Amygdala (tissue), 56 donors: ENCODE measurements at regions not wholly inside any gene's neighbourhood (a gene's known extent, or its start where the extent isn't known, plus 50 kb on each side); places are given as distances from the start of the nearest gene placed in this dataset.
"Not testable (repeated sequence)": the region's sequence is repeated elsewhere in the genome, so short reads cannot be mapped to it uniquely, and the experiment has no call there.

ENCODE experiments used
- DNase-seq, 56 donors: peaks; one replicate each; lab custom pipeline; 2025; lab: John Stamatoyannopoulos, UW

GRCh38 chr1:227417756-227418480 lies 99.6 kb upstream of the CDC42BPA start:
- DNase-seq, result no peak

- DNase-seq, result no peak
These were observed 98.0 kb upstream of the CDC42BPA start for GRCh38 chr1:227416156-227416830.

DNA sequence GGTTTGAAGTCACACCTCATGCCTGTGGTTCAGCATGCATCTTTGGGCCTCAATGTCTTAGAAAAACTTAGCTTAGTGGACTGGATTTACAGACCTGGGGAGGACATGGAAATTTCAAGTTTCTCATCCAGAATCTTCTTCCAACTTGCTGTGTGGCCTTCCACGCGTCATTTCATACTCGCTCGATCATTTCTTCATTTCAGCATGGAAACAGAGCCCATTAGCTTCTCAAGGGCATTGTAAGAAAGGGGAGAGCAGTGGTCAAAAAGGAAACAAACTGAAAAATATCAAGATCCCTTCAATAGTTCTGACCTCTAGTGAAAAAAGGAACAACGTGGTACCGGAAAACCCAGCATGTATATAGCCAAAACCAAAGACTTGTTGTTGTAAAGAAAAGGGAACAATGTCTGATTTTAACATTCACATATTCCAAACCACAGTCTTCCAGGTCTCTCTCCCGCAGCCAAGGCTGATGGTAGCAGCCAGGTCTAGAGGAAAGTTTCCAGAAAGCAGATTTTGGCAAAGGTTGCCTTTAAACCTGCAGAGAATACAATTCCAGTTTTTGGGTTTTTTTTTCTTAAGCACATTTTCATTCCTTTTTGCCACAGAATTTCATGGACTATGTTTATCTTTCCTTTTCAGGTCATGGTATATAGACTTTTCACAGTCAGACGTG lies 97.0 kb upstream of the CDC42BPA start:
- no peak for DNase-seq

- DNase-seq, result no peak
These were observed 92.8 kb upstream of the CDC42BPA start for GRCh38 chr1:227411066-227411465.

GRCh38 chr1:227406332-227406731 lies 88.0 kb upstream of the CDC42BPA start:
- not testable (repeated sequence) for DNase-seq

GRCh38 chr1:227403535-227403934 lies 85.2 kb upstream of the CDC42BPA start:
- DNase-seq, result no peak

GRCh38 chr1:227401562-227402342 lies 83.5 kb upstream of the CDC42BPA start:
- DNase-seq, result no peak

GRCh38 chr1:227399152-227399730 lies 80.9 kb upstream of the CDC42BPA start:
- no peak for DNase-seq

DNA sequence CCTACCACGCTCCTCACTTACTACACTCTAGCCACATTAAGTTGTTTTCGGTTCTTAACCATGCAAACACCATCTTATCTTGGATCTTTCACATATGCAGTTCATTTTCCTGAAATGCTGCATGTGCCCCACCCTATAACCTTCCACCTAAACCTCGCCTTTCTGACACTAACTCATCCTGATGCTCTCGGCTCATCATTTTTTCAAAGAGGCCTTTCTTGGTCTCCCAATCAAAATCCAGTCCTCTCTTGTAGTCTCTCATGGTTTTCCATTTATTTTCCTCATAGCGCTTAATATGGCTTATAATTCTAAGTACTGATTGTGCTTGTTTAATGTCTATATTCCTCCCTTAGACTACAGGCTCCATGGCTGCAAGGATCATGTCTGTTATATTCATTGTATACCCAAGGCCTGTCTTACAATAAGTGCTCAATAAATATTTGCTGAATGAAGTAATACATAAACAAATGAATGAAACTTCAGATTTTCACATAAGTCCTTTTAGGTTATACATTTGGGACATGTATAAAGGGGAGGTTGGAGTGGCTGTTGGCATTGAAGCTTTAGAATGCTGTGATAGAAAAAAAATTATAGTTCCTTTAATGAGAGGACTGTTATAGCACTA lies 79.2 kb upstream of the CDC42BPA start:
- DNase-seq, result no peak

- DNase-seq, result no peak
These were observed 78.5 kb upstream of the CDC42BPA start for GRCh38 chr1:227396539-227397353.

GRCh38 chr1:227395426-227396028 lies 77.2 kb upstream of the CDC42BPA start:
- DNase-seq, result no peak

- no peak for DNase-seq
These were observed 74.9 kb upstream of the CDC42BPA start for GRCh38 chr1:227392984-227393764.

DNA sequence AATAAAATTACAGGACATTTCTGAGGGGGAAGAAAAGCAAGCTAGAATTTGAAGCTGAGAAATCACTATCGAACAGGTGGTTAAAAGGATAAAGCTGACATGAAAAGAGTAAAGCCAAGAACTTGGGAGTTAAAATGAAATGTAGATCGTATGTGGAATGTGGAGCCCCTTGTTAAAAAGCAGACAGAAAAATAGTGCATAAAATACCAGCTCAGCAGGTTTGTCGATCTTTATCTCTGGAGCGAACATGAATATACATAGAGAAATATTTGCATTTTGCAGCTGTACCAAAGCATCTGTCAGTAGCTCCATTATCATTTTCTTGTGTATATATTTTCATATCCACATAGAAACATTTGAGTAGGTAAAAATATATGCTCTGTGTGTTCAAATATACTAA lies 73.6 kb upstream of the CDC42BPA start:
- DNase-seq, result no peak

- no peak for DNase-seq
These were observed 72.9 kb upstream of the CDC42BPA start for GRCh38 chr1:227391211-227391610.

DNA sequence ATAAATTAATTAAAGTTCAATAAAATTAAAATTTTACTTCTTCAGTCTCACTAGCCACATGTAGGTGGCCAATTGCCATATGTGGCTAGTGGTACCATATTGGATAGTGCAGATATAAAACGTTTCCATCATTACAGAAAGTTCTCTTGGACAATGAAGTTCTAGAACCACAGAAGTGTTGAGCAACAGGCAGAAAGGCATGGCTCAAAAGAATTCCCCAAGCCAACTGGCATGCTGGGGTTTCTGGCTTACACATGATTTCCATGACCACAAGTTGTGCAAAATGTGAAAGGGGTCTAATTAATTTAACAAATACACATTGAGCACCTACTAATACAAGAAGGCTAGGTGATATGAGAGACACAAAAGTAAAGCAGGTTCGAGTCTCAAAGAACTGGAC lies 72.2 kb upstream of the CDC42BPA start:
- no peak for DNase-seq

DNA sequence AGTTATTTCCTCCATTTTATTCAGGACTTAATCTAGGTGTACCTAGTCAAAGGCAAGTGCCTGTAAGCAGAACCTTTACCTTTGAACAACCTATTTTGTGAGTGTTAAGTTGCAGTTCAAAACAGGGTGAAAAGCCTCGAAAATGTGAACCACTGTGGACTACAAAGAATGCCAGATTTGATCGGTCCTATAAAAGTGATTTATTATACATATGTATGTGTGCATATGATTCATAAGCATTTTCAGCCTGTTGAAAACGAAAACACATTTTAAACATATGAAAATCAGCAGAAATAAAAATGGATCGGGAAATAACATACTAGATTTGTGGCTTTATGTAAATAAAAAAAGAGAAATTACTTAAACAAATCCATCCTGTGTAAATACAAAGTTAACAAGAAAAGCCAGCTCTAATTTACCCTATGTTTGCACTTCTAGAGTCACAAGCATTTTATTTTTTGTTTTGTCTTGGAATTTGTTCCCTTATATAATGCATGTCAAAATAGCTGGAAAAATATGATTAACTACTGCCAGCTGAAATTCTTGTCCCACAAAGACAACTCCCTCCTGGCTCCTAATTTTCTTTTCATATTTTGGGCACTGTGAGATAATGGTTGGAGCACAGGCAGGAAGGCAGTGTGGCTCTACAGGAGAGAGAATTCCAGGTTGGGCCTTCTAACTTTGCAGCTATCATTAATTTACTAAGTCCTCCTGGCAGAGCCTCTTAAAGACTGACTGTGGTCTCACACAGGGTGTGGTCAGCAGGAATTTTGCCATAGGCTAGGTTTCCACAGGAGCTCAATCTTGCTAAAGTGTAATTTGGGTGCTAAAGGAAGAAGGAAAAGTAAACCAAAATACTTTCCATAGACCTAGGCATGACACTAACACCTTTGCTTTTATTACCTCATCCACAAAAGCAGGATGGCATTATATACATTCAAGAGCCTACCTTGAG lies 70.2 kb upstream of the CDC42BPA start:
- DNase-seq, result no peak

DNA sequence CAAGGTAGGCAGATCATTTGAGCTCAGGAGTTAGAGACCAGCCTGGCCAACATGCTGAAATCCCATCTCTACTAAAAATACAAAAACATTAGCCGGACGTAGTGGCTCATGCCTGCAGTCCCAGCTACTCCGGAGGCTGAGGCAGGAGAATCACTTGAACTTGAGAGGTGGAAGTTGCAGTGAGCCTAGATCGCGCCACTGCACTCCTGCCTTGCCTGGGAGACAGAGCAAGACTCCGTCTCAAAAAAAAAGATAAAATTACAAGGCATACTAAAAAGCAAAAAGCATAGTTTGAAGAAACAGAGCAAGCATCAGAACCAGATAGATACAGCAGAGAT lies 61.2 kb upstream of the CDC42BPA start:
- no peak for DNase-seq
